ENCODE measurements at regions not wholly inside any gene's neighbourhood (a gene's known extent, or its start where the extent isn't known, plus 50 kb on each side); places are given as distances from the start of the nearest gene placed in this dataset.

- Histone ChIP-seq H3K27me3 (no peaks in the 10 kb centered on the region), H3K27ac (no peak overlapping the region), H3K36me3 (ENCODE audit: low read depth, missing control alignments) (no peaks in the 10 kb centered on the region), H3K9me3 (no peaks in the 10 kb centered on the region), H3K4me3 (no peak overlapping the region), H3K4me1 (no peaks in the 10 kb centered on the region)
- no peak for TF ChIP-seq POLR2A (IDR thresholded peaks at IDR 0.05)
- no peak for TF ChIP-seq CTCF (IDR thresholded peaks at IDR 0.05)
- 77 to 85% methylated on average over 1 of the region's 1 CpG for WGBS, 2 donors
- intact Hi-C loops (cut with DNase I; ENCODE audit: low total_unique reads): no loop called here
- DNase-seq: no peak
Observed at GRCh38 chr3:18494251-18494650, 69.1 kb upstream of the SATB1 start.

GRCh38 chr3:18489939-18490338, 64.8 kb upstream of the SATB1 start:
- Histone ChIP-seq H3K27ac (no peak overlapping the region), H3K36me3 (ENCODE audit: low read depth, missing control alignments) (no peaks in the 10 kb centered on the region), H3K9me3 (no peaks in the 10 kb centered on the region), H3K4me3 (no peak overlapping the region), H3K4me1 (no peaks in the 10 kb centered on the region), H3K27me3 (no peaks in the 10 kb centered on the region)
- WGBS, 2 donors: 88 to 90% methylated on average over 4 of the region's 4 CpGs
- TF ChIP-seq POLR2A (IDR thresholded peaks at IDR 0.05): no peak
- no peak for TF ChIP-seq CTCF (IDR thresholded peaks at IDR 0.05)
- DNase-seq: no peak
- intact Hi-C loops (cut with DNase I; ENCODE audit: low total_unique reads): no loop called here

- TF ChIP-seq CTCF (IDR thresholded peaks at IDR 0.05) (no peak), POLR2A (IDR thresholded peaks at IDR 0.05) (no peak)
- 77 to 91% methylated on average over 3 of the region's 3 CpGs for WGBS, 2 donors
- no peak overlapping the region for H3K4me3 ChIP-seq
- no peaks in the 10 kb centered on the region for H3K4me1 ChIP-seq
- DNase-seq: no peak
- no peak overlapping the region for H3K27ac ChIP-seq
- no peaks in the 10 kb centered on the region for H3K9me3 ChIP-seq
- H3K27me3 ChIP-seq: no peaks in the 10 kb centered on the region
- H3K36me3 ChIP-seq (ENCODE audit: low read depth, missing control alignments): no peaks in the 10 kb centered on the region
- intact Hi-C loops (cut with DNase I; ENCODE audit: low total_unique reads): no loop called here
Observed at GRCh38 chr3:18483226-18483625, 58.1 kb upstream of the SATB1 start.

- no peak for TF ChIP-seq CTCF (IDR thresholded peaks at IDR 0.05)
- TF ChIP-seq POLR2A (IDR thresholded peaks at IDR 0.05): no peak
Observed at GRCh38 chr3:18481946-18482548, 56.9 kb upstream of the SATB1 start.

GRCh38 chr3:18477620-18478019, 52.5 kb upstream of the SATB1 start:
- no peaks in the 10 kb centered on the region for H3K9me3 ChIP-seq
- H3K4me3 ChIP-seq: no peak overlapping the region
- no peak for DNase-seq
- H3K27ac ChIP-seq: no peak overlapping the region
- no peaks in the 10 kb centered on the region for H3K27me3 ChIP-seq
- intact Hi-C loops (cut with DNase I; ENCODE audit: low total_unique reads): no loop called here
- no peak for TF ChIP-seq CTCF (IDR thresholded peaks at IDR 0.05)
- no peak for TF ChIP-seq POLR2A (IDR thresholded peaks at IDR 0.05)
- H3K4me1 ChIP-seq: no peaks in the 10 kb centered on the region
- 44 to 82% methylated on average over 4 of the region's 4 CpGs for WGBS, 2 donors
- no peaks in the 10 kb centered on the region for H3K36me3 ChIP-seq (ENCODE audit: low read depth, missing control alignments)

More at GRCh38 chr3:18481946-18482548, 56.9 kb upstream of the SATB1 start:
- intact Hi-C loops (cut with DNase I; ENCODE audit: low total_unique reads): no loop called here
- DNase-seq: no peak
- no peaks in the 10 kb centered on the region for H3K36me3 ChIP-seq (ENCODE audit: low read depth, missing control alignments)
- no peaks in the 10 kb centered on the region for H3K27me3 ChIP-seq
- 47 to 58% methylated on average over 4 of the region's 4 CpGs for WGBS, 2 donors
- H3K4me1 ChIP-seq: no peaks in the 10 kb centered on the region
- no peak overlapping the region for H3K27ac ChIP-seq
- H3K9me3 ChIP-seq: no peaks in the 10 kb centered on the region
- no peak overlapping the region for H3K4me3 ChIP-seq
